HUES6 (cell line): ENCODE measurements at regions not wholly inside any gene's neighbourhood (a gene's known extent, or its start where the extent isn't known, plus 50 kb on each side); places are given as distances from the start of the nearest gene placed in this dataset.
"Not testable (repeated sequence)": the region's sequence is repeated elsewhere in the genome, so short reads cannot be mapped to it uniquely, and the experiment has no call there.

Source experiments
- H3K27ac ChIP-seq: 2 replicates; pipeline ENCODE4 v1.7.0; 2013; ENCODE audit warnings: low read depth, mild to moderate bottlenecking, low read length, inconsistent platforms
- H3K27me3 ChIP-seq: 2 replicates; pipeline ENCODE4 v1.6.1; 2013; ENCODE audit warnings: low read length; ENCODE audit not compliant: control insufficient read depth, insufficient read depth
- H3K36me3 ChIP-seq: 2 replicates; pipeline ENCODE4 v1.6.1; 2013; ENCODE audit warnings: low read length; ENCODE audit not compliant: control insufficient read depth, insufficient read depth
- H3K4me1 ChIP-seq: 2 replicates; pipeline ENCODE4 v1.6.1; 2013; ENCODE audit warnings: low read length; ENCODE audit not compliant: control insufficient read depth, insufficient read depth
- H3K4me3 ChIP-seq: 2 replicates; pipeline ENCODE4 v1.5.1; 2013; ENCODE audit warnings: low read depth, low read length
- H3K9ac ChIP-seq: one replicate; pipeline ENCODE4 v1.6.1; 2013; ENCODE audit warnings: mild to moderate bottlenecking, low read length
- H3K9me3 ChIP-seq: 2 replicates; pipeline ENCODE4 v1.6.1; 2013; ENCODE audit warnings: low read depth, low read length; ENCODE audit not compliant: control insufficient read depth, insufficient read depth

- H3K27me3 ChIP-seq = no peaks in the 10 kb centered on the region
- H3K27ac ChIP-seq = no peak overlapping the region
- H3K9me3 ChIP-seq = no peaks in the 10 kb centered on the region
- H3K4me1 ChIP-seq = peaks cover 27% of the 10 kb centered on the region
- no peak overlapping the region for H3K9ac ChIP-seq
- H3K36me3 ChIP-seq = no peaks in the 10 kb centered on the region
- no peak overlapping the region for H3K4me3 ChIP-seq
These were observed 56.8 kb upstream of the TFRC start for GRCh38 chr3:196138482-196139254.

GRCh38 chr3:196136640-196136989 is 54.7 kb upstream of the TFRC start:
- H3K4me3 ChIP-seq, H3K27me3 ChIP-seq, H3K9me3 ChIP-seq, H3K27ac ChIP-seq, H3K36me3 ChIP-seq, H3K9ac ChIP-seq: not testable (repeated sequence)
- peaks cover 17% of the 10 kb centered on the region; the same call in 1 of the 2 replicates for H3K4me1 ChIP-seq

GRCh38 chr3:196135693-196136639 is 54.1 kb upstream of the TFRC start:
- Histone ChIP-seq H3K9ac (no peak overlapping the region), H3K27ac (no peak overlapping the region), H3K4me3 (no peak overlapping the region)

GRCh38 chr3:196134691-196135090 is 52.8 kb upstream of the TFRC start:
- Histone ChIP-seq H3K9ac (no peak overlapping the region), H3K27ac (no peak overlapping the region)

More at GRCh38 chr3:196135693-196136639, 54.1 kb upstream of the TFRC start:
- no peaks in the 10 kb centered on the region for H3K36me3 ChIP-seq
- H3K27me3 ChIP-seq = no peaks in the 10 kb centered on the region
- peaks cover 17% of the 10 kb centered on the region; the same call in 1 of the 2 replicates for H3K4me1 ChIP-seq
- no peaks in the 10 kb centered on the region for H3K9me3 ChIP-seq

GRCh38 chr3:196133869-196134268 is 52.0 kb upstream of the TFRC start:
- H3K27me3 ChIP-seq, H3K27ac ChIP-seq, H3K4me3 ChIP-seq, H3K9ac ChIP-seq, H3K36me3 ChIP-seq, H3K9me3 ChIP-seq: not testable (repeated sequence)
- H3K4me1 ChIP-seq = peaks cover 13% of the 10 kb centered on the region; the same call in 1 of the 2 replicates

More at GRCh38 chr3:196134691-196135090, 52.8 kb upstream of the TFRC start:
- Histone ChIP-seq H3K36me3 (no peaks in the 10 kb centered on the region), H3K27me3 (no peaks in the 10 kb centered on the region), H3K9me3 (no peaks in the 10 kb centered on the region), H3K4me3 (no peak overlapping the region), H3K4me1 (peaks cover 17% of the 10 kb centered on the region; the same call in 1 of the 2 replicates)

- Histone ChIP-seq H3K9ac (no peak overlapping the region), H3K4me3 (no peak overlapping the region), H3K4me1 (peaks cover 16% of the 10 kb centered on the region; the same call in 1 of the 2 replicates), H3K27me3 (no peaks in the 10 kb centered on the region), H3K27ac (no peak overlapping the region), H3K9me3 (no peaks in the 10 kb centered on the region), H3K36me3 (no peaks in the 10 kb centered on the region)
These were observed 50.0 kb upstream of the TFRC start for GRCh38 chr3:196131921-196132320.
